HG02588 (cell line): ENCODE measurements at regions not wholly inside any gene's neighbourhood (a gene's known extent, or its start where the extent isn't known, plus 50 kb on each side); places are given as distances from the start of the nearest gene placed in this dataset.

ENCODE experiments used
- ATAC-seq: cut with Tn5 transposase; IDR thresholded peaks from one replicate; pipeline ENCODE4 v1.9.1; 2021; ENCODE audit warnings: mild to moderate bottlenecking, moderate library complexity; ENCODE audit not compliant: unreplicated experiment

GRCh38 chr4:123737156-123737555, 340.6 kb downstream of the SPRY1 start:
- ATAC-seq: no peak

- no peak for ATAC-seq
Measured at GRCh38 chr4:123739806-123740205, 343.2 kb downstream of the SPRY1 start.

GRCh38 chr4:123740236-123740635, 343.6 kb downstream of the SPRY1 start:
- ATAC-seq: no peak

- ATAC-seq: no peak
Measured at GRCh38 chr4:123741906-123742305, 345.3 kb downstream of the SPRY1 start.

GRCh38 chr4:123743848-123744247, 347.3 kb downstream of the SPRY1 start:
- no peak for ATAC-seq

- no peak for ATAC-seq
Measured at GRCh38 chr4:123744664-123745290, 348.2 kb downstream of the SPRY1 start.

- ATAC-seq: no peak
Measured at GRCh38 chr4:123747016-123747415, 350.4 kb downstream of the SPRY1 start.

- no peak for ATAC-seq
Measured at GRCh38 chr4:123748806-123749205, 352.2 kb downstream of the SPRY1 start.

GRCh38 chr4:123749383-123749782, 352.8 kb downstream of the SPRY1 start:
- no peak for ATAC-seq

GRCh38 chr4:123750044-123750443, 353.4 kb downstream of the SPRY1 start:
- no peak for ATAC-seq

GRCh38 chr4:123755655-123756054, 359.1 kb downstream of the SPRY1 start:
- ATAC-seq: no peak

- no peak for ATAC-seq
Measured at GRCh38 chr4:123767806-123768205, 371.2 kb downstream of the SPRY1 start.

- no peak for ATAC-seq
Measured at GRCh38 chr4:123770884-123771283, 374.3 kb downstream of the SPRY1 start.

- peak; percentile 91 for ATAC-seq
Measured at GRCh38 chr4:123776267-123776666, 379.7 kb downstream of the SPRY1 start.

- no peak for ATAC-seq
Measured at GRCh38 chr4:123777373-123777772, 380.8 kb downstream of the SPRY1 start.

- no peak for ATAC-seq
Measured at GRCh38 chr4:123783151-123783790, 386.7 kb downstream of the SPRY1 start.

- ATAC-seq: no peak
Measured at GRCh38 chr4:123783921-123784320, 387.3 kb downstream of the SPRY1 start.

- ATAC-seq: no peak
Measured at GRCh38 chr4:123784626-123785025, 388.0 kb downstream of the SPRY1 start.

GRCh38 chr4:123785538-123785937, 388.9 kb downstream of the SPRY1 start:
- no peak for ATAC-seq

GRCh38 chr4:123786163-123786915, 389.7 kb downstream of the SPRY1 start:
- ATAC-seq: no peak

- no peak for ATAC-seq
Measured at GRCh38 chr4:123786920-123787319, 390.3 kb downstream of the SPRY1 start.

- ATAC-seq: no peak
Measured at GRCh38 chr4:123787512-123788080, 391.0 kb downstream of the SPRY1 start.
